GM21786 (cell line): ENCODE measurements at regions not wholly inside any gene's neighbourhood (a gene's known extent, or its start where the extent isn't known, plus 50 kb on each side); places are given as distances from the start of the nearest gene placed in this dataset.

Experiments
- ATAC-seq: cut with Tn5 transposase; IDR thresholded peaks from one replicate; pipeline ENCODE4 v1.9.1; 2021; ENCODE audit not compliant: unreplicated experiment

DNA sequence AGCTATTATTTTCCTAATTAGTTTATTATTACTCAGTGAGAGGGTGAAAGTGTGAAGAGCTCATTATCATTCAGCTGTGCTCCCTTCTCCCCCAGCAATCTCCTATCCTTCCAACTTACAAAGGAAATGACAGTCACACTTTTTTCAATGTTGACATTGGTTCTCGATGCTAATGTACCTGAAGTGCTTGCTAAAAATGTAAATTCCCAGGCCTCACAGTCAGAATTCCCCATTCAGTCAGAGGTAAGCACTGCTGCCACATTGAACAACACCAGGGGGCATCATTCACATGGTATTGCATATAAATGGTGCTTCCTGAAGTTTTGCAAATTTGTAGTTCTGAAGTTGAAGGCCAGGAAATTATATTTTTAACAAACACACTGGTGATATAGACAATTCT is 132.7 kb upstream of the FOXD3 start:
- no peak for ATAC-seq

DNA sequence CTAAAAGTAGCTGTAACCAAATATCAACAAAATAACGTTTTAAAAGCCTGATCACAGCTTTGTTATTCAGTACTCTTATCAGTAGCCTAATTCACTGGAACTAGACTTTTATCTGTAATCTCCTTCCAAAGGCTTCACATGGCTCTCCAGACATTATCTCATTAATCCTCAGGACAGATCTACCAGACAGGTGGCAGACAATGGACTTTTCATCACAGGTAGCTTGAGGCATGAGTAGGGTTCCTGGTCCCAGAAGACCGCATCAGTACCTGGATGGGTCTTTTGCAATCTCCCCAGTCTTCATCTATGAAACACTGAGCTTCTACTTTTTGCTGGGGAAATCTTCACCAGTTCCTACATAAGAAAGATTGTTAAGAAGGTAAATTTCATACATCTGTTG is 132.2 kb upstream of the FOXD3 start:
- ATAC-seq, result no peak

DNA sequence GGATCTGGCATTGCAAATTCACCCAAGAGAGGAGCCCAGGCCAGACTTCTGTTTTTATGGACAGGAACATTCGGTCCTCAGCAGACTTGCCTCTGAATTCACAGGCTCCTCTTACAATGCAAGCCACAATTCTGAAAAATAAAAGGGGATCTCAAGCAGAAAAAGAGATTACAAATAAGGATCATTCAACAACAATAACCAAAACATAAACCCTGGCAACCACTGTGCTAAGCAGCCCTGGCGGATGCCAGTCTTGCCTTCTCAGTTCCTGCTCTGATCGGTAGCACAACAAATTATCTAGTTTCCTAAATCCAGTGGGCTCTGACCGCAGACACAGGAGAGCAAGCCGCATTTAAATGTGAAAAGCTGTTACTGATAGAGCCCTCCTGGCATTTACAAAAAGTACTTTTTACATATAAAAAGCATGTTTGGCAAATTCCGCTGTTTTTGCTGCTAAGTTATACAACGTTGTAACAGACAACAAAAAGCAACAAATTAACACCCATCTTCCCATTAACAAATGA is 123.4 kb upstream of the FOXD3 start:
- ATAC-seq, result no peak

DNA sequence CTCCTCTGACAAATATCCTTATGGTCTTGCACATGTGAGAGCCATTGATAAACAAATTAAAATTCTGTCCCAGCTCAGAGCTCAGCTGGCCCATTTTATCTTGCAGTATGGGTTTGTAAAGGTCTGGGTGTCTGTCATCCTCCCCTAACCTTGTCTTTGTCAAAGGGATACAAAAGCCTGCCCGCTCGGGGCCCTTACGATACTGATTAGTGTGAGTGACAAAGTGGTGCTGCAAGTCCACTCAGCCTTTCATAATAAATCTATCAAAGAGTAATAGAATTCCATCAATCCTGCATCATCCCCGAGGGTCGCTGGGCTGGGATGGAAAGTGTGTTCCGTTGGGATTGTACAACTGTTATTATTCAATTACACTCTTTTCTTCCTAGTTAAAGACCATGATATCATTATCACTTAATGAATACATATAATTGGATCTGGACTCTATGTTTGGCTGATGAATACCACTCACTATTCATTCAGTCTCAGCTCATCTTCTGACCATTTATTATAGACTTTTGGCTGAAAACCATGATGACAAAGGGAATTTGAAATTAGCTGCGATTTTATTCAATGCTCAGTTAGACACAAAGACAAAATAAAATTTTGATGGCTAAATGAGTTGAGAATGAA is 122.5 kb upstream of the FOXD3 start:
- no peak for ATAC-seq

DNA sequence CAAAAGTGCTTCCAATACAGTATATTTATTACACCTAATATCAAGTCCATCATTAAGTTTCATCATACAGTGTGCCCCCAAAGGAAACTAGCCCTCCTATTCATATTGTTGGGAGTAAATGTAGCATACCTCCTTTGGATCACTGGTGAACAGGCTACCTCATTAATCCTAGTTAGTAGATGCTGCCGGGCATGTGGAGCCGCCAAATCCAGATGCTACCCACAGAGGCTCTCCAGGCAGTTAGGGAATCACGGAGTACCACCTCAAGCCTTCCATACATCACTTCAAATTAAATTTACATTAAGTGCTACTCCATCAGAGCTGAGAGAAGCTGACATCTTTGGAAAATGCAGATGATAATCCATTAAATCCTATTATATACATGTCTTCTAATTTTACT is 121.7 kb upstream of the FOXD3 start:
- ATAC-seq, result no peak

DNA sequence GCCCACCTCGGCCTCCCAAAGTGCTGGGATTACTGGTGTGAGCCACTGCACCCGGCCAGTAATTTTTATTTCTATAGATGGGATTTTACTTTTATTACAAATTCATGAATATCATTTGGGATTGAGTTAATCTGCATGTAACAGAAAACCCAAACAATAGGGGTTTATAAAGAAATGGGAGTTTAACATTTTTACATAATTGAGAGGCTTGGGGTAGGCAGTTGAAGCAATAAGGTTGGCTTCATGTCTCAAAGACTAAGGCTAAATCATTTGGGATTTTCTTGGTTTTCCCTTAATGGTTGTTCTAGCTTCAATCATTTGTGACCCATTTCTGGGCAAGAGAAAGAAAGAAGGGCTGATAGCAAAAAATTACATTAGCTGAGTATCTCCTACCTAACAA is 118.7 kb upstream of the FOXD3 start:
- ATAC-seq, result no peak

DNA sequence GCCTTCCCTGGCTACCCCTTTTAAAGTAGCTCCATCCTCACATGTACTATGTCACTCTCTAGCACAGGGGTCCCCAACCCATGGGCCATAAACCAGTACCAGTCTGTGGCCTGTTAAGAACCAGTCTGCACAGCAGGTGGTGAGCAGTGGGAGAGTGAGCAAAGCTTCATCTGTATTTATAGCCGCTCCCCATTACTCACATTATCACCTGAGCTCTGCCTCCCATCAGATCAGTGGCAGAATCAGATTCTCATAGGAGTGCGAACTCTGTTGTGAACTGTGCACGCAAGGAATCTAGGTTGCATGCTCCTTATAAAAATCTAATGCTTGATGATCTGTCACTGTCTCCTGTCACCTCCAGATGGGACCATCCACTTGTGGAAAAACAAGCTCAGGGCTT is 116.6 kb upstream of the FOXD3 start:
- no peak for ATAC-seq

DNA sequence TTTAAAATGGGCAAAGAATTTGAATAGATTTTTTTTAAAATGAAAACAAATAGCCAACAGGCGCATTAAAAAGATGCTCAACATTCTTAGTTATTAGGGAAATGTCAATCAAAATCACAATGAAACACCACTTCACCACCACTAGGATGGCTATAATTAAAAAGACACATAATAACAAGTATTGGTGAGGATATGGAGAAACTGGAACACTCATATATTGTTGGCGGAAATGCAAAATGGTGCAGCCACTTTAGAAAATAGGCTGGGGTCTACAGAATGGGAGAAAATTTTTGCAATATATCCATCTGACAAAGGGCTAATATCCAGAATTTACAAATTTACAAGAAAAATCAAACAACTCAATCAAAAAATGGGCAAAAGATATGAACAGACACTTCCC is 107.8 kb upstream of the FOXD3 start:
- ATAC-seq, result no peak

DNA sequence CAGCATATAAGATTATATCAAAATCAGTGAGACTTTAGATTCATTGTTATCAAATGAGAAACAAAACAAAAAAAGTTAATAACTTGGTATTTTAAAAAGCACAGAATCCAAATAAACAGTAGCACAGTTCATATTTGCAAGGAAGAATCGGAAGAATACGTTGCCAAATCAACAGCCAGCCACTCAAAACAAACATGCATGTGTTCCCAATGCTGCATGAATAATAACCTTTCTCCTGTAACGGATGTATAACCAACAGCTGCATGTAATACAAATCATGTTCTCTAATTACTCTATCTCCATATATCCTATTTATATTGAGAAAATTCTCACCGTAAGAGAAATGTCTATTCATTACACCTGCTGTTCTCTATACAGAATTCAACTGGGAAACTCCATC is 98.9 kb upstream of the FOXD3 start:
- ATAC-seq, result no peak

DNA sequence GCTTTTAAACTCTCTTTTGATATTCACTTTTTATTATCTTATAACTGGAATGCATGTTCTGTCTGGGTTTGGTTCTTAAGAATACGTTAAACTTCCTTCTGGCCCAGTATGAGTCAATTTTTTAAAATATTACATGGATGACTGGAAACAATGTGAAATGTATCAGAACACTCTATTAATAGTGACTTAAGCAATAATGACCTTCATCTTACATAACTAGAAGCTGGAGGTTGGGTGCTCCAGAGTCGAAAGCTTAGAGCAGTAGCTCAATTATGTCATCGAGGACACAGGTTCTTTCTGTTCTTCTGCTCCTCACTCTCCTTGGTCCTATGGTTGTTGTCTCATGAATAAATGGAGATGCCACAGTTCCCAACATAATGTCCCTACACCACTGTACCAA is 91.6 kb upstream of the FOXD3 start:
- ATAC-seq, result no peak

DNA sequence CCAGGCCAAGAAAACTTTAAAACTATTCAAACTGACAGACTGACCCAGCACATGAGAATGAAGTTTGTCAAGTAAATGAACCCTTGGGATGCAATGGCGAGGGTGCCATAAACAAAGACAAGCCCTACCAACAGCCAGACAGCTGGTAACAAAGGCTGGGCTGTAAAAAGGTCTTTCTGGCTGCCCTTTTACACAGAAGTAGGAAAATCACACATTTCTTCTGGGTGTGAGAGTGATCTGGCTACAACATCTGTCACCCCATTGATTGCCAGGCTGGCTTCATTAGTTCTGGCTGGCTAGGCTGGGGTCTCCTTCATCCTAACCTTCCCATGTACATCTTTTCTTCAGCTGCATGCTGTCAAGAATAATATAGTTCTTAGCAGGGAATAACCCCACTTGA is 83.6 kb upstream of the FOXD3 start:
- no peak for ATAC-seq

DNA sequence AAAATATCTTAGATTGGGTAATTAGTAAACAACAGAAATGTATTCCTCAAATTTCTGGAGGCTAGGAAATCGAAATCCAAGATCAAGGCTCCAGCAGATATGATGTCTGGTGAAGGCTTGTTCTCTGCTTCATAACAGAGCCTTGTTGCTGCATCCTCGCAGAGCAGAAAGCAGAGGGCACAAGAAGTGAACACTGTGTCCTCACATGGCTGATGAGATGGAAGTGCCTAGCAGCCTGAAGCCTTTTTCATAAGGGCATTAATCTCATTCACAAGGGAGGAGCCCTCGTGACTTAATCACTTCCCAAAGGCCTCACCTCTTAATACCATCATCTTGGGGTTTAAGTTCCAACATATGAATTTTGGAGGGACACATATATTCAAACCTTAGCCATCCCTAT is 77.2 kb upstream of the FOXD3 start:
- no peak for ATAC-seq

DNA sequence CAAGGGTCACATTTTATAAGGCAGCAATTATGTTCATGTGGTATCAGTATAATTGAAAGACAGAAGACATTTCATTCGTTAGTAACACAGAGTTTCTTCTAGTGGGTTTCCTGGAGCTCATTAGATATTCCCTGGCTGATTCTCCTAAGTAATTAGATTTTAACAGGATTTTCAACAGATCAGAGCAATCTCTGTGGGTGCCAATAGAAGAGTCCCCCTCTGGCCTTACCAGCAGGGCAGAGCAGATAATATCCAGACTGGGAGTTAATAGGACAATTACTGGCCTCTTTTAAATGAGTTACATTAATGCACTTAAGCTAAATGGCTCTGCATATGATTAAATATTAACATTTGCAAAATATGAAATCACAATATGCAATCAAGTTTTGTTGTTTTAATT is 74.2 kb upstream of the FOXD3 start:
- ATAC-seq, result no peak

DNA sequence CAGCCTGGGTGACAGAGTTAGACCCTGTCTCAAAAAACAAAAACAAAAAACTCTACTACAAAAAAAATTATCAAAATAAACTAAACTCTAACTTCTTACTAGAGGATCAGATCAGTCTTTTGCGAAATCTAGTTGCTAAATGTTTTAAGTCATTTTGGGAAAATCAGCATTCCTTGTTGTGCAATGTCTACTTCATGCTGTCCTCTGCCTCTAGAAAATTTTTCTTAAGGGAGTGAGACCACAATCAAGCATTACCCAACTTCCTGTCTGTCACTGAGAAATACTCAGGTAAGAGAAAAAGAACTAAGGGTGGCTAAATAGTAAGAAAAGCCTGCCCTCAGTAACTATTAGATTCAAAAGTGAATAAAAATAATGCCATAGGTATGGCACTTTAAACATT is 67.2 kb upstream of the FOXD3 start:
- ATAC-seq, result no peak

DNA sequence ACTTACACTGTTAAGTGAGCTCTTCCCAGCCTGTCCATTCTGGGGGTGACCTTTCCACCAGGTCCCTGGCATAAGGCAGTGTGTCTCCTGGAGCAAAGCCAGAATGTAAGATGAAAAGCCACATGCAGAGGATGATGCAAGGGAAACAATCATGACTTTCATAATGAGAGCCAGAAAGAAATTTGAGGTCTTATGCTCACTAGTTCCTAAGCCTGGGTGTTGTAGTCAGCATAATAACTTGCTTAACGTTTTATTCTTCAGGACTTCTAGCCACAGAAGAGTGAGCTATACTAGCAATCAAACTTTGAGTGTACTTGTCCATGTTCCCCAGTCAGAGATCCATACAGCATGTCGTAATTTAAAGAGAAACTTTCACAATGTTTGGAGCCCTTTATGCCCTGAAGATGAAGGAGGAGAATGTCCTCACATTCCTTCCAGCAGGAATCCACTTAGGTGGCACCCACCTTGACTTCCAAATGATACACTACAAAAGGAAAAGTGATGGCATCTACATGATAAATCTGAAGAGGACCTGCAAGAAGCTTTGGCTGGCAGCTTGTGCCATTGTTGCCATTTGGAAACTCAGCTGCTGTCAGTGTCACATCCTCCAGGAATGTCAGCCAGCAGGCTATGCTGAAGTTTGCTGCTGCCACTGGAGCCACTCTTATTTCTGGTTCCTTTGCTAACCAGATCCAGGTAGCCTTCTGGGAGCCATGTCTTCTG is 60.5 kb upstream of the FOXD3 start:
- no peak for ATAC-seq

DNA sequence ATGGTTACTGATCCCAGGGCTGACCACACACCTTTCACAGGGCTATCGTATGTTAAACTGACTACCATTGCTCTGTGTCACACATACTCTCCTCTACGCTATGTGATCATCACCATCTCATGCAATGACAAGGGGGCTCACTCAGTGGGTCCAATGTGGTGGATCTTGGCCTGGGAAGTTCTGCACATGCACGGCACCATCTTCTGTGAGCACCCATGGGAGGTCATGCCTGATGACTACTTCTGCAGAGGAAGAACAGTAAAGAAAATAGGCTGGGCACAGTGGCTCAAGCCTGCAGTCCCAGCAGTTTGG is 60.0 kb upstream of the FOXD3 start:
- no peak for ATAC-seq

DNA sequence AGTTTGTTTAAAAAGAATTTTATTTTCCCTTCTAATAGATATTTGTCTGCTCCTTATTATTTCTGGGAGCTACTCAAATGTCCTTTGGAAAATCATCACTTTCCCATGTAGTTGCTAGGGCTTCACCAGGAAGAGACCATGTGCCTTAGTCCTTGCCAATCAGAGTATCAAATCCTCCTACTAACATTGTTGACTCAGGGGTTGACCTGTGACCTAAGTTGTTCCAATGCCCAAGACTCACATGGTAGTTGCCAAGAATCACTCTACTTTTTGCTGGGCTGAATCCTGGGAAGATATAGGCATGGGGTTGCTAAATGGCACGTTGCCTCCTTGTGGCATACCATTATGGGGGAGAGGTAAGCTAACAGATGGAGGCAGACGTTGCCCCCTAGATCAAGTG is 58.2 kb upstream of the FOXD3 start:
- ATAC-seq, result no peak

DNA sequence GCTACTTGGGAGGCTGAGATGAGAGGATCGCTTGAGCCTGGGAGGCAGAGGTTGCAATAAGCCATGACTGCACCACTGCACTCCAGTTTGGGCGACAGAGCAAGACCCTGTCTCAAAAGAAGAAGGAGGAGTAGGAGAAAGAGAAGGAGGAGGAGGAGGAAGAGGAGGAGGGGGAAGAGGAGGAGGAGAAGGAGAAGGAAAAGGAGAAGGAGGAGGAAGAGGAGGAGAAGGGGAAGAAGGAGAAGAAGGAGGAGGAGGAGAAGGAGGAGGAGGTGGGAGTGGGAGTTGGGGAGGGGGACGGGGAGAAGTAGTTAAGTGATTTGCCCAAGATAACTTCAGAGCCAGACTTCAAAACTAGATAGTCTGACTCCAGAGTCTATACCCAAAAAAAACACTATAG is 55.5 kb upstream of the FOXD3 start:
- no peak for ATAC-seq

DNA sequence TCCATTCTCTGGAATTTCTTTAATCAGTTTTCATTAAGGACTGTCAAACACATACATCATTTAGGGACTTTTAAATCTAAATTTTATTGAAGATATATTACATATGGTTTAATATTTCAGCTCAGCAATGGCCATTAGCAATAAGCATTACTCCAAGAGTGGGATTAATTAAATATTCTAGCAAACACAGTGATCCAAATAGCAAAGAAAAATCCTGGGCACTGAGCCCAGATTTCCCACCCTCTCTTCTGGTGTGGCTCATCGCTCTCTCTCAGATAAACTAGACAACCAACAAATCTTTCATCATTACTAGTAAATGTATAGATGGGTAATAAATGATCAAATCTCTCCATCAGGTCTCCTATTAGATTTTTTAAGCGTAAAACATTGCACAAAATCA is 53.5 kb upstream of the FOXD3 start:
- ATAC-seq, result no peak

DNA sequence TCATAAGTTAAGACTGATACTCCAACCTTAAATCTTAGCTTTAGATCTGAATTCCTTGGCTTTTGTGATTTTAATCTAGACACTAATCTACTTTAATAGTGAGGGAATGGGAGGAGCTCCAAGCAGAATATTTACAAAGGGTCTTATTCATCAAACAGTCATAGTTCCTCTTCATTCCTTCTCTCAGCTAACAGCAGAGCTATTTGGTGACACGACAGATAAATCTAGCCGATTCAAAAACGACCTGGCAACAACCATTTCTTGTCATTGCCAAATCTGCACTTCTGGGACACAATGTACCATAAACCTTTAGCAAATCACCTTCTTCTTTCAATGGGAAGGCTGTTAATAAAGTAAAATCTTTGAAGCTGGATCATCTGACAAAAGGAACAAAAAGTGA is 52.8 kb upstream of the FOXD3 start:
- no peak for ATAC-seq
